ENCODE measurements at regions not wholly inside any gene's neighbourhood (a gene's known extent, or its start where the extent isn't known, plus 50 kb on each side); places are given as distances from the start of the nearest gene placed in this dataset.
"Not testable (repeated sequence)": the region's sequence is repeated elsewhere in the genome, so short reads cannot be mapped to it uniquely, and the experiment has no call there.

GRCh38 chr17:63295839-63296590 is 150.1 kb downstream of the CYB561 start:
- DNase-seq, result no peak

DNA sequence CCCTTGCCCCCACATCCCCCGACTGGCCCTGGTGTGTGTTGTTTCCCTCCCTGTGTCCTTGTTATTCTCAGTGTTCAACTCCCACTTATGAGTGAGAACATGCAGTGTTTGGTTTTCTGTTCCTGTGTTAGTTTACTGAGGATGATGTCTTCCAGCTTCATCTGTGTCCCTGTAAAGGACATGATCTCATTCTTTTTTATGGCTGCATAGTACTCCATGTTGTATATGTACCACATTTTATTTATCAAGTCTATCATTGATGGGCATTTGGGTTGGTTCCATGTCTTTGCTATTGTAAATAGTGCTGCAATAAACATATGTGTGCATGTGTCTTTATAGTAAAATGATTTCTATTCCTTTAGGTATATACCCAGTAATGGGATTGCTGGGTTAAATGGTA is 147.2 kb downstream of the CYB561 start:
- not testable (repeated sequence) for DNase-seq

DNA sequence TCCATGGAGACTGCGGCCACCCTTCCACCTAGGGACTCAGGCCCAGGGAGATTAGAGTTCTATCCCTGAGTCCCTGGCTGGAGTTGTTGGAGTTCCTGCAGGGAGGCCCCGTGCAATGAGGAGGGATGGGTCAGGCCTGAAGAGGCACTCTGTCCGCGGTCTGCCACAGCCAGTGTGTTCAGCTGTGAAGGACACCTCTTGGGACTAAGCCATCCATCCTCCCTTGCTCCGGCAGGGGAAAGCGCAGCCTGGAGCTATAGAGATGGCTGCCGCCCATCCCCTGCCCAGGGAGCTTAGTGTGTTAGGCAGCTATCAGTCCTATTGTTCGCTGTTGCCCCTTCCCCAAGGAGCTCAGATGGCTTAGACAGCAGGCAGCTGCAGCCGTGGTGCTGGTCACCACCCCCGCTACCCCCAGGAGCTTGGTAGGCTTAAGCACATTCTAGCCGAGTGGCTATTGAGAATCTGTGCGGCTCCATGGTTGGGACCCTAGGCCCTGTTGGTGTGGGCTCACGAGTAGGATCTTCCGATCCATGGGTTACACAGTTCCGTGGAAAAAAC is 141.3 kb downstream of the CYB561 start:
- DNase-seq, result no peak

DNA sequence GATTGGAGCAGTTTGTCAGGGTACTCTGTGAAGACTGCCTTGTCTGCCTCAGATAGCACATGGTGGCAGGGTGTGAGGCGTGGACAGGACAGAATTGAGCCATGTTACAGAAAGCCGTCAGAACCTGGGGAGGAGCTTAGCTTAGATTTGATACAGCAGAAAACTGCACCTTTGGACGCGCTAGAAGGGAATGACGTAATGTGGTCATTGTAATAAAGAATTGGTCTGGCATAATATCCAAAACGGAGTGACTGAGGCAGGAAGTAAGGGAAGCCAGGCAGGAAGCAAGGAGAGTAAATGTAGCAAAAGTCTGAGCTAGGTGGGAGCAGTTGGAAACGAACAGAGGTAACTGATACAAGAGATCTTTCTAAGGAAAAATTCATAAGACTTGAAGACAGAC is 140.2 kb downstream of the CYB561 start:
- DNase-seq, result no peak

GRCh38 chr17:63306855-63307254 is 139.3 kb downstream of the CYB561 start:
- no peak for DNase-seq

- DNase-seq, result no peak
Observed at GRCh38 chr17:63308272-63308671, 137.8 kb downstream of the CYB561 start.

- DNase-seq, result no peak
Observed at GRCh38 chr17:63309021-63309420, 137.1 kb downstream of the CYB561 start.

GRCh38 chr17:63311416-63311937 is 134.6 kb downstream of the CYB561 start:
- DNase-seq, result no peak

- peak; percentile 19 for DNase-seq
Observed at GRCh38 chr17:63314761-63315160, 131.3 kb downstream of the CYB561 start.

DNA sequence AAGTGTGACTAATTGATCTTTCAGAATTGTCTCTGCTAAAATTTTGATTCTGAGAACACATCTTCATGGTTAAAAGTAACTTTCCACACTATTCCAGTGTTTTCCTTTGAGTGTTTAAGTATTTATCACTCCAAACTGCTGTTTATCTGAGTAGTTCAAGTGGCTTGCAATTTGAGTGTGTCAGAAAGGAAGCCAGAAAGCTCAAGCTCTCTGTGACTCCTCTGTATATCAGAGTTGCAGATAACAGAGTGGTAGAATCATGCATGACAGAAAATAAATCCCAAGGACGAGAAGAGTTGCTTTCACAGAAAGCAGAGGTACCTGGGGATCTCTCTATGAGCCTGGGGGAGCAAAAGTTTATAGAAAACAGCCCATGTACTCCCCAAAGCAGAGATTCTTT is 130.0 kb downstream of the CYB561 start:
- no peak for DNase-seq

DNA sequence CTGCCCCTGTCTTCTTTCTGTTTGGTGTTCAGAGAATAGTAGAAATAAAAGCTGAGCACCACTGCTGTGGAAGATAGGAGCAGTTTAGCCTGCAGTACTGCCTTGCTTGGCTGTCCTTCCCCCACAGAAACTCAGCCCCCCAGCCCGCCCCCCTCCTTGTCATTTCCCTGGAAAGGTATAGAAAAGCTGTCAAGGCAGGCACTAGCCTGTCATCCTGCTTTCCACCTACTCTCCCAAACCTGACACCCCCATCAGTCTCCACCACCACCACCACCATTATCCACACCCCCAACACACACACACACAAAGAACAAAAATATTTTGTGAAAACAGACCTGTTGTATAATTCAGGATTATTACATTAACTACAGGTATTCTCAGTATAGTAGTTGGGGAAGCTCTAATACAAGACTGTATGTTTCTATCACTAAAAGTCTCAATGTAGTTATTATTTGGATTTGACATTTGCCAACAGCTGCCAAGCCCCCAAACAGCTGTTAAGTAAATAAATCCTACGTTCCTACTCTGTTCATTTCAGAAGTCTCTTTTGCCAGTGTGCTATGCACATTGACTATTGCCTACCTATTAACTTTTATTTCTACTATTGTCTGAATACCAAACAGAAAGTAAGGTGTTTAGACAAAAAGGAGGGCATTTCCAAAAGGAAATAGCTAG is 128.8 kb downstream of the CYB561 start:
- DNase-seq, result no peak

DNA sequence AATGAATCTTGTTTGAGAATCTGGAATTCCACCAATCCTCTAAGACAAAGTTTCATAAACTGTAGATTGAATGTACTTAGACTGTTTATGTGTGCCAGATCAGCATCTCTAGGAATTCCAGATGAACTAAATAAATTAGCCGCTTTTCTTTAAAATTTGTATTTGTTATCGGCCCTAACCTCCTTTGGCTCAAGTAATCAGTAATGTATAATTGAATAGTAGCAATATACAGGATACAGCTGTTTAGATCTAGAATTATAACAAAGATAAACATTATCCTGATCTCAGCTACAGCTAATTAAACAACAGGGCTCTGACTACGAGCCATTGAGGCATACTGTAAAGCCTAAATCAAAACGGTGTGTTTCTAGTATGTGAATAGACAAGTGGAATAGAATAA is 120.3 kb downstream of the CYB561 start:
- no peak for DNase-seq

GRCh38 chr17:63329876-63330275 is 116.2 kb downstream of the CYB561 start:
- no peak for DNase-seq

DNA sequence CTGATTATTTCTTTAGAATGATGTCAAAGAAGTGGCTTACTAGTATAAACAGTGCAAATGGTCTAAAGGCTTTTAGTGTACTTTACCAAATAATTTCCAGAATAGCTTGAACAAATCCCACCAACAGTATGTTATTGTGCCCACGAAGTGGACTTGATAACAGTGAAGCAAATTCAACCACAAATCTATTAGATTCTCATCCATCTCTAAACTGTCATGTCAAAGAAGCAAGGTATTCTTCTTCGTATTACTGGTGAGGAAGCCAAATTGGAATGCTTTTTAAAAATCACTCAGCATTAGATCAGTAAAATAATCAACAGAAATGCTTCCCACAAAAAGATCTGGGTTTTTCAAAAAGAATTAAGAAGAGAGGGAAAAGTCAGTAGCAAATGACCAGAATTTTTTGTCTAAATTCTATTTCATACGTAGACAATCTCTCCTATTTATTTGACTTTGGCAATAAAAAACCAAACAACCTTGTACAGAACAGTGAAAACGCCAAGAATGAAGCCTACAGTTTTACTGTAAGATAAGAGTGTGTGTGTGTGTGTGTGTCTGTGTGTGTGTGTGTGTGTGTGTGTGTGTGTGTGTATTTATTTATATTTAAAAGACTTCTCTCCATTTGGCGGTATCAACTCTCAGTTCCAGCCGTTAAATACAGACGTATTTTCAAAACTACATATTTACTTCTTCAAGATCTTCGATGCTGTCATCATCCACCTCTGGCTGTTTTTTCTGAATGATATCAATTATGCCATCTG is 114.6 kb downstream of the CYB561 start:
- no peak for DNase-seq

DNA sequence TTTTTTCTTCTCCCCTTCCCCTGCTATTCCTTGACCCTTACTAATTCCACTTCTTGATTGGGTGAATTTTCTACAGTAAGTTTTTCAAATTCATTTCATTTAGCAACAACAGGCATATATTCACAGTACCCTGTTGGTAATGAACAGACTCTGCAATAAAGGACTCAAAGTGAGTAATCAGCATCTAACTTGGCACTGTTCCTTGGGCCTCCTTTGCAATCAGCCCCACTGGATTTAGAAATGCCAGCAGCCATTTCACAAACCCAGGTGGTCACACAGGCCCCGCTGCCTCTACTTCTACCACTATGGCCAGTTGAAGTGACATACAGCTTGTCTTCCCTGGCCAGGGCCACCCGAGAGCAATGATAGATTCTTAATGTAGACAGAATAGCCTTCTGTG is 113.8 kb downstream of the CYB561 start:
- no peak for DNase-seq

GRCh38 chr17:63333869-63334268 is 112.2 kb downstream of the CYB561 start:
- no peak for DNase-seq

DNA sequence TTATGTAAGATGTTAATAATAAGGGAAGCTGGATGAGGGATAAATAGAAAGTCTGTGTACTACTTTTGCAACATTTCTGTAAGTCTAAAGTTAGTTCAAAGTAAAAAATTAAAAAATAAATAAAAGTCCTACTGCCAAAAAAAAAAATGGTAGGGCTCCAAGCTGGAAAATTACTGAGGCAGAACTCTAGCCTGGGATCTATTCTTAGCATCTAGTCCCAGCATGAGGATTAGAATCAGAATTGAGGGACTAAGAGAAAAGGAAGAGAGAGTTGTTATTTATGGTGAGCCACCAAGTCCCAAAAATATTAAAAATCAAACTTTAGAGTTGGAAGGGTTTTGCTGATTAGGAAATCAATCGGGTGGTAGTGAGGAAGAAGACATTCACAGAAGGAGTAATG is 110.3 kb downstream of the CYB561 start:
- no peak for DNase-seq

DNA sequence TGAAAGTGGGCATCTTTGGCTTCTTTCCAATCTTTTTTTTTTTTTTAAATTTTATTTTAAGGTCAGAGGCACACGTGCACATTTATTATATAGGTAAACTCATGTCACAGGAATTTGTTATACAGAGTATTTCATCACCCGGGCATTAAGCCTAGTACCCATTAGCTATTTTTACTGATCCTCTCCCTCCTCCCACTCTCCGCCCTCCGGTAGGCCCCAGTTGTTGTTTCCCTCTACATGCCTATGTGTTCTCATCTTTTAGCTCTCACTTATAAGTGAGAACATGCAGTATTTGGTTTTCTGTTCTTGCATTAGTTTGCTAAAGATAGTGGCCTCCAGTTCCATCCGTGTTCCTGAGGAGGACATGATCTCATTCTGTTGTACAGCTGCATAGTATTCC is 108.5 kb downstream of the CYB561 start:
- no peak for DNase-seq

DNA sequence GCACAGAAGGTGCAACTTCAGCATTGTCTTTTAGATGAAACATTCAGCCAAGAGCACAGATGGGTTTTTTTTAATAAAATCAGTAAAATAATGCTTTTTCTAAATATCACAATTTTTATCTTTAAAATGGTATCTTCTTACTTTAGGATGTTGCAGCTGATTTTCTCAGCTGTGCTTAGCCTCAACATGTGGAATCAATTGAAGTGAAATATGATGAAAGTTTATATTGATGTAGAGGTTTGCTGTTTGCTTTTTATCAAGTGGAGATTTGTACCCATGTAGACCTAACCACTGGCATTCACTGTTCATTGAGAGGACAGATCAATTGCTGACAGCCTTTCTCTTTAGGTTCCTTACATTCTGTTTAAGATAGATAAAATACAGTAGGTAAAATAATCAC is 107.8 kb downstream of the CYB561 start:
- DNase-seq, result no peak

DNA sequence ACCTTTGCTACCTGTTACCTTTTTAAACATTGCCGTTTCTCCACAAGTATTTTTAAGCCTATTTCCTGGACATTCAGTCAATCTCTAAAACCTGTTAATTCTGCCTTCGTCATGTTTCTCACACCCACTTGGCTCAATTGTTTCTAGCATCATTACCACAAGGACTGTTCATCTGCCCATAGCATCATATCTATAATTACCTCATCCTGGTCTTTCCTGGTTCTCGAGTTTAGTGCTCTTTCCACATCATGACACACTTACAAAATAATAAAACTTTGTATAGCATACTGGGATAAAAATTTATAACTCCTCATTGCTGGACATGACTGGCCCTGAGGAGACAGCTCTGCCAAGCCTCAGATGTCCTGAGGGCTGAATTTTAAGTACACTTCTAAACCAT is 104.8 kb downstream of the CYB561 start:
- no peak for DNase-seq

DNA sequence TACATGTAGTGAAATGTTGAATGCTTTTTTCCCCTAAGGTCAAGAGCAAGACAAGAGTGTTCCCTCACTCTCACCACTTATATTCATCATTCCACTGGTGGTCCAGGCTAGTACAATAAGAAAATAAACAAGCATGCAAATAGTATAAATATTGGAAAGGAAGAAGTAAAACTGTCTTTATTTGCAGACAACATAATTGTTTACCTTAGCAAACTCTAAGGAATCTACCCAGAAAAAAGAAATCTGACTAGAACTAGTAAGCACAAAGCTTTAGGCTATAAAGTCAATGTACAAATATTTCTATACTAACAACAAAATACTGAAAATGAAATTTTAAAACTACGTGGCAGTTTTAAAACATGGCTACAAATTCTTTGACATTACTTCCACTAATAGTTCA is 101.7 kb downstream of the CYB561 start:
- DNase-seq, result no peak

GRCh38 chr17:63345611-63346010 is 100.5 kb downstream of the CYB561 start:
- DNase-seq, result no peak

DNA sequence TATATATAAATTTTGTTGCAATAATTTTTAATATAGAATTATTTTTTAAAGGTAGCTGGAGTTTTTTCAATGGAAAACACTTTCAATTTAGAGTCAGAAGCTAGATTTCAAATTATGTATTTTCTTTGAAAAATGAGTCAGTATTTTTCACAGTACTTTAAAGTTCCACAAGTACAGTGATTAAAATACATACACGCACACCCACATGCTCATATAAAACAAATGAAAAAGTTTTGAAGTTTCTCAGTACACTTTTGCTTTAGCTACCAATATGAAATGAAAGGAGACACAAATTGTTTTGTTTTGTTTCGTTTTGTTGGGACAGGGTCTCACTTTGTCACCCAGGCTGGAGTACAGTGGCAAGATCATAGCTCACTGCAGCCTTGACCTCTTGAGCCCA is 98.6 kb downstream of the CYB561 start:
- no peak for DNase-seq
